Testis (tissue), 2 donors: ENCODE measurements at regions not wholly inside any gene's neighbourhood (a gene's known extent, or its start where the extent isn't known, plus 50 kb on each side); places are given as distances from the start of the nearest gene placed in this dataset.

Experiments used
- CTCF ChIP-seq, 3 experiments: fragments of 450-650 bp in 2 of 3; fragments of 200-600 bp in 1 of 3; sonication (generic) in 1 of 3; IDR thresholded peaks; one replicate each; pipeline ENCODE4 v1.5.1; 2016 to 2019; ENCODE audit warnings: antibody characterized with exemption in 3 of 3, mild to moderate bottlenecking in 2 of 3, moderate library complexity in 1 of 3
- POLR2A ChIP-seq: fragments of 450-650 bp; IDR thresholded peaks from one replicate; pipeline ENCODE4 v1.6.1; 2017; ENCODE audit warnings: antibody characterized with exemption, mild to moderate bottlenecking, moderate library complexity

GRCh38 chr11:8820401-8820800 lies 90.6 kb upstream of the AKIP1 start:
- TF ChIP-seq CTCF (IDR thresholded peaks at IDR 0.05) (no peak), POLR2A (no peak)
